HG03064 (cell line): ENCODE measurements at regions not wholly inside any gene's neighbourhood (a gene's known extent, or its start where the extent isn't known, plus 50 kb on each side); places are given as distances from the start of the nearest gene placed in this dataset.

ENCODE experiments used
- ATAC-seq: cut with Tn5 transposase; IDR thresholded peaks from one replicate; pipeline ENCODE4 v1.9.1; 2021; ENCODE audit warnings: low read depth; ENCODE audit not compliant: unreplicated experiment

DNA sequence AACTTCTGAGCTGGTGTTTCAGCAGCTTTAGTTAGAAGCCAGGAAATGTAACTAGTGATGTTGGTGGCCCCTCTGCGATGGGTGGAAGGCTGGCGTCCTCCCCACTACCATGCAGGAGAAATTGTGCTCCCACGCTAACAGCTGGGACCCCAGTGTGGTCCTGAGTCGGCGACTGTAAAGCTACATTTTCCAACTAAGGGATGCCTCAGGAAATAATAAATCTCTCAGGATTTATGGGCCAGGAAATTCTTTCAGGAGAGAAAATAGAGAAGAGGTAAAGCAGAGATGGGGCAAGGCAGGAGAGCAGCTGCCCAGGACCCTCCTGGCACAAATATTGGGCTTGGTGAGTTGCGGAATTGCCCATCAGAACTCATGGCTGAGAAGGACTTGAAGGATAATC, 186.9 kb downstream of the OPA1 start:
- no peak for ATAC-seq

DNA sequence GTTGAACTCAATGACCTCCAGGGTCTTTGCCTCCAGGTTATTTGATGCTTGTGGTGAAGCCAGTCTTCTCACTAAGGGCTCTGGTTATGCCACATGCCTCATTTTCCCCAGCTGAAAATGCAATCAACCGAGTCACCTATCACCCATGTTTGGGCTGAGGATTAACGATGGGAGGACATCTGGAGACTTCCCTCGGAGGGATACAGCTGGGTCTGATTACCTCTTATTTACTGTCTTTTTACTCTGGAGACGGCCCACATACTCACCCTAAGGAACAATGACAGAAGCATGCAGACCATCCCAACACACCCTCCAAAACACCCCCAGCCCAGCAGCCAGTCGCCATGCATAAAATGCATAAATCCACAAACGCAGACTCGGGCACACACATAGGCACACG, 187.4 kb downstream of the OPA1 start:
- ATAC-seq = no peak

DNA sequence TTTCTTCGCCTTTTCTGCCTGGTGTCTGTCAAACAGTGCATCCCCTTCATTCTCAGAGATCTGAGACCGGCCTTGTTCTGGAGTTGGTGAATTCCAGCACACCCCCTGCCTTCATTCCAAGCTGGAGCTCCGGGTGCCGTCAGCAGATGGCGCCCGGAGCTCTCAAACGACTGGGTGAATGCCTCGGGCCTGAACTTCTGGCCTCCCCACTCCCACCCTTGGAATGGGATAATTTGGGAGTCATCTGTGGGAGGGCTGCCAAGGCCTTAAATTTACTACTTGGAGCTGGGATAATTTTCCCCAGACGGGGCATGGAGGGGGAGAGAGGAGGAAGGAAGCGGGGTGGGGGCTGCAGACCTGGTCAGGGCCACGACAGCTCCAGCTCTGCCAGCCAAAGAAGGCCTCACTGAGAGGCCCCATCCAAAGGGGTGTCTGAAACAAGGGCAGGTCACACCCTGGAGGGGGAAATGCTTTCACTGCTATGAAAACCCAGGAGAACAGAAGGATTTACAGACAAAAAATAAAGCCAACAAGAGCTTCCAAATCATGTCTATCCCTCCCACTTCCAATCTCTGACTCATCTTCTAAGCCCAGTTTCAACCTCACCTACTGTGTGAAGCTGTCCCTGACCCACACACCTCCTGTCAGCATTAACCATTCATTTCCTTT, 187.9 kb downstream of the OPA1 start:
- no peak for ATAC-seq

DNA sequence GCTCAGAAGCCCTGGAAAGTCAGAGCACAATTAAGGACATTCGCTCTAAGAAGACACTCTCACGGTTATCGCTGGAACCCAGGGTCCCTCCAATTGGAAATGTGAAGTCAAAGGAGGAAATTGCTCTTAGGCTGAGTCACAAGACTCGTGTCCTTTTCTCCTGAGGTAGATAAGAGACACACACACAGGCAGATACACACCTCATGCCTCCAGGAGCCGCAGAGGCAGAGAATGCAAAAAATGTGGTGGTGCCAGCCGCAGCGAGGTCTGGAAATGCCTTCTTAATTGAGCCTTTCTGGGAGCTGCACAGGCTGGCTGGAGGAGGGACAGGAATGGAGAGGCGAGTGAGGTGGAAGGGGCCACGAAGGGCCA, 189.3 kb downstream of the OPA1 start:
- ATAC-seq = no peak

DNA sequence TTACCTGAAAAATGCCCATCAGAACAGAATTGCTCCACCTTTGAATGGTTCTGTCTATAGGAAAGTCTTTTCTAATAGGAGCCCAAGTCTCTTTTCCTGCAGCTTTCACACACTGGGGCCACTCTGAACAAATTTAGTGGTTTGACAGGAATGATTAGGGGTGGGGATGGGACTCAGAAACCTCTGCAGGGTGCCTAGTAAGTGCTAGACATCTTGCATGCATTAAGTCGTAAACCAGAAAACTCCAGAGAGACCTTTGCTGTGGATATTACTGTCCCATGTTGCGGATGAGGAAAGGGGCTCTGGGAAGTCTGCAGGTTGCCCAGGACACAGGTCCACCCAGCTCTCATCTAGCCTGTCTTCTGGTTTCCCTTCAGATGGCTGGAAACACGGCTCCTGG, 189.7 kb downstream of the OPA1 start:
- no peak for ATAC-seq

DNA sequence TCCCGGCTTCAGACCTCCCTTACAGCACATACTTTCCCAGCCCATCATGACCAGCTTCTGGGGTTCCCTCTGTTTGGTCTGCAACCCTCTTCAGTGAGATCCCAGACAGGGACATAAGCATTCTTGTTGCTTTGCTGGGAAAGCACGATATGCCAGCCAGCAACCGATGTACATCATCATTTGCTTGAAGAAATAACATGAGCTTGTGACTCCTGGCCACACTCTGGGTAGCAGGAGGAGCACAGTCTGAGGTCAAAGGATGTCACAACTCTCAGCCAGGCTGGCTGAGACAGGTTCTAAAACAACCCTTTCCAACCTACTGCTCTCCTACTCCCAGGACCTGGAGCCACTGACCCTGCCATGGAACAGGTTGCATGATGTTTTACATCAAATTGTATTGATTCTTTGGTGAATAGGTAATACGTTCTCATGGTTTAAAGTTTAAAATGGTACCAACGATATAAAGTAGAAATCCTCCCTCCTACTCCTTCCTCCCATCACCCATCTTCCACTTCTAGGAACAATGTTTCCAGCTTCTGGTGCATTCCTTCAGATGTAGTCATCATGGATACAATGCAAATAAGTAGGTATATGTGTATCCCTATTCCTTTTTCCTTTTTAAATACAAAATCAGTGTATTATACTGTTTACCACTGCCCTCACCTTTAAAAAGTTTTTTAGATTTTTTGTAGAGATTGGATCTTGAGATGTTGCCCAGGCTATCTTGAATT, 190.3 kb downstream of the OPA1 start:
- ATAC-seq = no peak

DNA sequence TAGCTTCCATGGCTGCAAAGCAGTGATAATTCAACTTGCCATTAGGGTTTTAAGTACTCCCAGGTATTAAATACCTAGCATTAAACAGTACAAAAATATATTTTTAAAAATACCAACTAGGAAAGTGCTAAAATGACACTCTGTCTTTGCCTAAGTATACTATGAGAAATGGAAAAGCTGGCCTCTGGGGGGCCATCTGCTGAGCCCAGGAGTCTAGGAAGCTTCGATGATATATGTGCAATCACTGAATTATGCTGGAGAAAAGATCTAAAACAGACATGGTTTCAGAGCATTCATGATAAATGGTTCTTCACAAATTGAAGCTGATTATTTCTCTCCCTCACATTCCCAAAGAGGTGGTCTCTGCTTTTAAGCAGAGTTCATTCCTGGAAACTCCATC, 191.8 kb downstream of the OPA1 start:
- ATAC-seq = no peak

DNA sequence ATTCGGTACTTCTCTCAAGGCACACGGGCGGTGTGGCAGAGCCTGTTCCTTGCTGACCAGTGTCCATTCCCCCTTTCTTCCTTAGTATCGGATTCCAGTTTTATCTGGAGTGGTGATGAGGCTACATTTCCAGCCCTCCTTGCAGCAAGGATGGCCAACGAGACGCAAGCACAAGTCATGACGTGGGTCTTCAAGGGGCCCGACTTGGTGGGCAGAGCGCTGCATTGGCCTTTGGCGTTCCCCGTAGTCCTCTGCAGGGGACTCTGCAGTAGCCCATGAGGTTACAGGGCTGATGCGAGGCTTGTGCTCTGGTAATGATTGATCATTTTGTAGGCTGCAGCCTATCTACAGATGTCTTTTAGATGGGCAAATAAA, 194.5 kb downstream of the OPA1 start:
- no peak for ATAC-seq

DNA sequence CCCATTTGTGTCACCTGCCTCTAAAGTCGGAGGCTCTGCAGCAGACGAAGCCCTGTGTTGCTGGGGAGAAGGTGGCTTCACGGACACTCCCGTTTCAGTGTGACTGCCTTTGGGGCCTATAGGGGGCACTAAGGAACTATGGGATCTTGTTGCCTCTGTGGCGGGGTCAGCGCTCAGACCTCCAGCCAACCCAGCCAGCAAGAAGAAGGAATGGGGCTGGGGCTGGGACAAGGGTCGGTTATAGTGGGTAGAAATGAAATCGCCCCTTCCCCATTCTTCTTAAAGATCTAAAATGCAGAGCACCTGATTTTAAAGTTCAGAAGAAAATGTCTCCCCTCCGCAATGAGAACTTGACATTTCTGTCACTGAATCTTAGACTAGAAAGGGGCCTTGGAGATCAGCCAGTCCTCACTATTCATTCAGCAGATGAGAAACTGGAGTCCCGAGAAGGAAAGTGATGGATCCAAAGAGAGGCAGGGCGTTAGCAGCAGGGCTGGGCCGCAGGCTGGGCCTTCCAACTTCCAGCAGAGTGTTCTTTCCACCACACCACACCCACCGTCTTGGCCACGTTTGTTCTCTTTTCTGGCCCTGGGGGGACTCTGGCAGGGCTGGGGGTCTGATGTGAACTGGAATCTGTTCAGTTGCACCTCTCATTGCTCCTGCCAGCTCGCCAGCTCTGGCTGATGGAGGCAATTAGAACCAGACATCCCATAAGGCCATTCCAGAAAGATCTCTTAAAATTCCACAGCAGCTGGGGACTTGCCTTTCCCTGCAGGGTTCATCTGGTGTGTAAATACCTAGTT, 195.4 kb downstream of the OPA1 start:
- no peak for ATAC-seq

DNA sequence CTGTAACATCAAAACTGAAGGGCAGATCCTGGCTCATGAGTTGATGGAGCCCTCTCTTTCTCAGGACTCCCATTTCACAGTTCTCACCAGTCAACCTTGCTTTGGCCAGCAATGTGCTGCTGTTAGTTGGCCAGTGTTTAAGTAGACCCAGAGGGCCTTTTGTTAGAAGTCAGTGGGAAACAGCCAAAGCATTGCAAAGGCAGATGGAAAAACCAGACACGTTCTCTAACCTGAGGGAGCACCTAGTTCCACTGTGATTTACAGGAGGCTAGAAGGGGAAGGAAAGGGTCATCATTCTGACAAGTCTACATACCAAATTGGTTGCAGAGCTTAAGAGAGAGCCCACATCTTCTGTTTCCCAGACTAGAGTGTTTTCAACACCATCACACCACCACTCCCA, 196.4 kb downstream of the OPA1 start:
- ATAC-seq = no peak

DNA sequence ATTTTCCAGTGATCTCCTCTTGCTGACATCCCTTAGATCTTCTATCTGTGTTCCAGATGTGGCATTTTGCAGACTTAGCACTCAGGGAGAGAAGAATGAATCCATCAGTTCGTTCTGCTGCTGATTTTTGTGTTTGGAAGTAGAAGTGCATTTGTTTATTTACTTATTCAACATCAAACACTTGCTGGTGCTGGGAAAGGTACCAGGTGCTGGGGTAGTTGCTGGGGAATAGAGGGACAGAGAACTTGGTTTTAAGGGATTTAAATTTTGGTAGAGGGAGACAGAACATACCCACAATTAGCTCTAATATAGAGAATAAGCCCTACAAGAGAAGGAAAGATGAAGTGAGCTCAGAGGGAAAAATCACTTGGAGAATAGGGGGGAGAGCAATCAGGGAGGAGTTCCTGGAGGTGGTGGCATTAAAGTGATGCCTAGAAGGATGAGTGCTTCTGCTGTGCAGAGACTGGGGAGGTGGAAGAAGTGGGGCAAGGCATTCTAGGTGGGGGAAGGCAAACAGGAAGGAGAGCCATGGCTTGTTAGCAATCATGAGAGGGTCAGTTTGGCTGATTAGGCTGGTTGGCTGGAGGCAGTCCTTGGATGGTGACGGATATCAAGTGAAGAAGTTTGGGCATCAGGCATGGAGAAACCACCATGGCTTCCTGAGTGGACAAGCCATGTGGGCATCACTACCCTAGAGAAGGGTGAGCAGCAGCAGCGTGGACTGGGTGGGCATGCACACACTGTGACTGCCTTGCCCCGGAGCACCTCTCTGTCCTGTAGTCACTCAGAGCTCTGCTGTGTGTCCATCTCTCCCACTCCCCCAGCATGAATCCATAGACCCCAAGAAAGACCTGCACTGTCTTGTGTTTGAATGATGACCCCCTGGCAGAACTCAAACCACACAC, 197.3 kb downstream of the OPA1 start:
- ATAC-seq = no peak

DNA sequence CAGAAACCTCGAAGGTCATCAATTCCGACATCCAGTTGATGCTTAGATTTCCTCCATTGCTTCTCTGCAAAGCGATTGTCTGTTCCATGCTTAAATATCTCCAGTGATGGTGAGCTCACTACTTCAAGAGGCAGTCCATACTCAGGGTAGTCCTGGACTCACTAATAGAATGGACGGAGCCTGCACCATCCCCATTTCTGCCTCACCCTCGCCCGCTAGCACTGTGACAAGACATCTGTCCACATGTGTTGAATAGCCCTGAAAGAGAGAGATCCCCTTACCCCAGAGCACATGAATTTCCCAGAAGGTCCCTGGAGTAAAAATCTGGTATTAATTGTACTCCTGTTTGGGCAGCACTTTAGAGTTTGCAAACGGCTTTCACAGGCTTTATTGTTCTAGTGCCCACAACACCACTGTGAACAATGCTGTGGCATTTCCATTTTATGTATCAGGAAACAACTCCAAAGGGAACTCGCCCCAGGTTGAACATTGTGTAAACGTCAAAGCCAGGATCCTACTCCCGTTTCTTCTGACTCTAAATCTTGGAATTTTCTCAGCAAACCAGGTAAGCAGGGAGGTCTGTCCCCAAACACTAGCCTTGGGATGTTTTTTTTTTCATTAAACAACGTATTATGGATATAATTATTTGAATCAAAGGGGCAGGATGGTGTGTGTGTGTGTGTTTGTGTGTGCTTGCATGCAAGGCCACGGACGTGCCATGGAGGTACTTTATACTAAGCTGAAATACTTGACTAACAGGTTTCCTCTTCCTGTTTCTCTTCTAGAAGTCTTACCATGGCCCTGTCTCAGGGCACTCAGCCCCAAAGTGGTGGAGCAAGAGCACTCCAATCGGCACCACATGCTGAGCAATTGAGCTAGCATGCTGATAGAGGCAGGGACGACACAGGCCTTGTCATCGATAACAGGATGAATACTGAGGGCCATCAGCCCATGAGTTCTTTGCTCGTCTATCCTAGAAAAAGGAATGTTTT, 198.3 kb downstream of the OPA1 start:
- ATAC-seq = no peak

DNA sequence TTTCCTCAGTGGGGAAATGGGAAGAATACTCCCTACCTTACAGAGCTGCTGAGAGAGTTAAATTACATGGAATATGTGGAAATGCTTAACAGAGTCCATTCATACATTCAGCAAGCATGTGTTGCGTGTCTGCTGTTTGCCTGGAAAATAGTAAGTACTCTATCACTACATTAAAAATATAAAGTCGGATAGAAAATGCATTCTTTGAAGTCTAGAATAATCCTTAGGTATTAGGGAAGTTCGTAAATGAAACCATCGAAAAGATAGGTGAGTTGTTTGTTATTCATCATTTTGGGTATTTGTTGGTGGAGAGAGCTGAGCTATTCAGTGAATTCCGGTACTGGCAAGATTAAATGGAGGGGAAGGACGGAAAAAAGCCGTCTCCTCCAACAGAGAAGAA, 200.1 kb downstream of the OPA1 start:
- ATAC-seq = no peak

DNA sequence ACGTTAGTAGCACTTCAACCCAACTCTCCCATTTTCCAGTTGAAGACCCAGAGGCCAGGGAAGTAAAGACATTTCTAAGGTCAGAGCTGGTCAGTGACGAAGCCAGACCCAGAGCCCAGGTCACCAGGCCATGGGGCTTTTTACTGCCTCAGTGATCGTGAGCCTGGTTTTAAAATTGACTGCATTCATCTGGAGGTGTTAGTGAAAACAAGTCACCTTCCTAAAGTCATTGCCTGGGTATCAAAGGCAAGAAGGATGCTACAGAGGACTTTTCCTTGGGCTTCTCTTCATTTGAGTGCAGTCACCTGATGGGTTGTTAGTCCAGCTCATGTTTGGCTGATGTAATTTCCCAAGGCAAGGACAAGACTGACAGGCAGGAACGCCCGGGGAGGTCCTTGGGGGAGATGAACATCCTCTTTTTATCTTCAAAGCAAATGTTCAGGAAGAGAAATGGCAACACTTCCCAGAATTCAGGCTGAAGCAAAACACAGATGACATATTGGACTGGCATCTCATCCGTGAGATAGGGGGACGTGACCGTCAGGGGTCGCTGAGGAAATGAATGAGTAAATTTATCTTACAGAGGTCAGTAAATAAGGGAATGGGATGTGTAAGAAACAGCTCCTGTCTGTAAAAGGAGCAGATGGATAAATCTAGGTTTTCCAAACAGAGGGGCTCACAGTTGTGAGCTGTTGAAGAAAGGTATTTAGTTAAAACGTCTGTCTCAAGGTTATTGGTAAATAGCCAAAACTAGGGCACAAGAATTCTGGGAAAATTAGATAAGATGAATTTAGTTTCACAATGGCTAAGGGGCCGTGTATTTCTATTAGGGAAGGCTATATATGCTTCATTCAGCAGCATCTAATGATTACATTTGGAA, 201.2 kb downstream of the OPA1 start:
- ATAC-seq = no peak

DNA sequence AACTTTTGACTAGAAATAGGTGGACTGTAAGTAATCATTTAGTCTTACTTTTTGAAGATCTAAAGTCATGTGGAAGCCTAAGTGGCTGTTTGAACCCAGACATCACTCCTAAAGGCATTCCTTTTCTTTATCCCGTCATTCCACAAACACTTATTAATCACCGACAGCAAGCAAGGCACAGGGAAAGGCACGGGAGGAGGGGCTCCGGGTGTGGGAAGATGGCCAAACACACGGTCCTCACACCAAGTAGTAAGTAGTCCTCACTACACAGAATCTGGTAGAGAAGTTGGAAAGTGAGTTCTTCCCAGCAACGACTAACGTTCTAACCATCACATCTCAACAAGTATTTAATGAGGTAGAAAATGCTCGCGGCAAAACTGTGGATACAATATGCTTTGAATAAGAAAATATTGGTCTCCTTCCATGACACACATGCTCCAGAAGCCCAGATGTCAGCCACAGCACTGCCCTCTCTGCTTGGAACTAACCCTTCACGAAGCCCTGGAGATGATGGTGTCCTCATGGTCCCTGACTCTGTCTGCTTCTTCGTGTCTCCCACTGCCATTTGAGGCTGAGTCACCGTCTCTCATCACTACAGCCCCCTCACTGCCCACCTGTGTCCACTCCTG, 202.2 kb downstream of the OPA1 start:
- ATAC-seq = no peak

DNA sequence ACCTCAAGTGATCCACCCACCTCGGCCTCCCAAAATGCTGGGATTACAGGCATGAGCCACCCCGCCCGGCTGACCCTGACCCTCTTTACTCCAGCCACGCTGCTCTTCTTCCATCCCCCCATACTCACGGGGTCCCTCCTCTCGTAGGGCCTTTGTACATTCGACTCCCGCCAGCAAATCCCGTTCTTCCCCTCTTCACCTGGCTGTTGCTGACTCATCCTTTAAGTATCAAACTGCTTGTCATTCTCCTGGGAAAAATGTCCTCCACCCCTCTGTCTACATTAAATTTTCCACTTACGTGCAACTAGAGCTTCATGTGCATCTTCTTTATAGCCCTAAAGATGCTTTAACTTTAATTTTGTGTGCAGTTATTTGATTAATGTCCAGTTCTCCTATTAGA, 203.1 kb downstream of the OPA1 start:
- ATAC-seq = no peak

DNA sequence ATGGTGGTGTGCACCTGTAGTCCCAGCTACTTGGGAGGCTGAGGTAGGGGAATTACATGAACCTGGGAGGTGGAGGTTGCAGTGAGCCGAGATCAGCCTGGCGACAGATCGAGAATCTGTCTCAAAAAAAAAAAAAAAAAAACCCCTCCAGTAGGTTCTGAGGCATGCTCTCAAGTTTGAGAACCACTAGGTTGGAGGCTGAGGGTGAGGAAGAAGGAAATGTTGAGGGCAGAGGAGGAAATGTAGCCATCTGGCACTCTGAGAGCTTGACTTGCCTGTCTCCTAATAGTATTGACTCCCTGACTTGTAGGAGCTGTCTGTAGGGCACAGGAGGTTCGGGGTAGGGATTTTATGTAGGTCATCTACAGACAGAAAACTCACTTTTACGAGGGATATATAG, 204.6 kb downstream of the OPA1 start:
- no peak for ATAC-seq

DNA sequence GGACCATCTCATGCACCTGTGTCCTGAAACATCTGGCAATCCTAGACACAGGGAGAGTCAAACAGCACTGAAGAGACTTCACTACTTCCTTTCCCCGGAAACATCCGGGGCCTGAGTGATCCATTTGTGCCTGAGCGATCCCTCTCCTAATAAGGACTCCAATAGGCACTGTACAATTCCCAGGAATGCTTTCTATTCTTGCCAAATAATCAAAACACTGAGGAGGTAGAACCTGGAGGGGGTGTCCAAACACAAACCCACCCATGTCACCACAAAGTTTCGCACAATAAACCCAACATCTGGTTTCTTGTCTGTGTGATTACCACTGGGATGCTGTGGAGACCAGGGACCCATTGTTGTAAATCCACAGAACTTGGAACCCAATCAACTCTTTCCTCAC, 205.0 kb downstream of the OPA1 start:
- ATAC-seq = no peak
